GM23248 (cell line): ENCODE measurements at regions not wholly inside any gene's neighbourhood (a gene's known extent, or its start where the extent isn't known, plus 50 kb on each side); places are given as distances from the start of the nearest gene placed in this dataset.

ENCODE experiments used
- DNase-seq: peaks from one replicate; pipeline ENCODE4 v3.0.0-alpha.2; 2015
- H2AFZ ChIP-seq: fragments of 200-600 bp; sonication (generic); 2 replicates; pipeline ENCODE4 v1.6.1; 2016; ENCODE audit warnings: antibody characterized with exemption
- H3F3A ChIP-seq: fragments of 200-600 bp; sonication (generic); 2 replicates; pipeline ENCODE4 v1.6.1; 2016; ENCODE audit warnings: mild to moderate bottlenecking, antibody characterized with exemption, mixed run types; ENCODE audit not compliant: insufficient read depth
- H3K27ac ChIP-seq: fragments of 200-600 bp; sonication (generic); 2 replicates; pipeline ENCODE4 v1.5.1; 2016; ENCODE audit warnings: mild to moderate bottlenecking
- H3K27me3 ChIP-seq: fragments of 200-600 bp; sonication (generic); replicated peaks from 2 replicates; pipeline ENCODE4 v1.6.1; 2016; ENCODE audit warnings: mild to moderate bottlenecking; ENCODE audit not compliant: insufficient read depth
- H3K36me3 ChIP-seq: fragments of 200-600 bp; sonication (generic); 2 replicates; pipeline ENCODE4 v1.6.1; 2016; ENCODE audit warnings: low read depth, mild to moderate bottlenecking
- H3K4me1 ChIP-seq: fragments of 200-600 bp; sonication (generic); 2 replicates; pipeline ENCODE4 v1.6.1; 2016; ENCODE audit warnings: mild to moderate bottlenecking; ENCODE audit not compliant: insufficient read depth
- H3K4me2 ChIP-seq: fragments of 200-600 bp; sonication (generic); one replicate; pipeline ENCODE4 v1.6.1; 2016; ENCODE audit warnings: mild to moderate bottlenecking; ENCODE audit not compliant: unreplicated experiment
- H3K4me3 ChIP-seq: fragments of 200-600 bp; sonication (generic); 2 replicates; pipeline ENCODE4 v1.5.1; 2016; ENCODE audit warnings: mild to moderate bottlenecking
- H3K79me2 ChIP-seq: fragments of 200-600 bp; sonication (generic); 2 replicates; pipeline ENCODE4 v1.6.1; 2016; ENCODE audit warnings: mild to moderate bottlenecking; ENCODE audit not compliant: insufficient read depth
- H3K9ac ChIP-seq: fragments of 200-600 bp; sonication (generic); 2 replicates; pipeline ENCODE4 v1.6.1; 2016; ENCODE audit warnings: mild to moderate bottlenecking
- H3K9me2 ChIP-seq: fragments of 200-600 bp; sonication (generic); 2 replicates; pipeline ENCODE4 v1.6.1; 2016; ENCODE audit warnings: mixed run types, mild to moderate bottlenecking, moderate library complexity; ENCODE audit not compliant: insufficient read depth
- H3K9me3 ChIP-seq: fragments of 200-600 bp; sonication (generic); one replicate; pipeline ENCODE4 v1.6.1; 2017; ENCODE audit warnings: low read depth
- H4K20me1 ChIP-seq: fragments of 200-600 bp; sonication (generic); 2 replicates; pipeline ENCODE4 v1.6.0; 2016; ENCODE audit not compliant: insufficient read depth
- EZH2 ChIP-seq: fragments of 200-600 bp; sonication (generic); IDR thresholded peaks from 2 replicates; pipeline ENCODE4 v1.6.1; 2018; ENCODE audit warnings: antibody characterized with exemption, mild to moderate bottlenecking; ENCODE audit not compliant: insufficient read depth, poor library complexity, severe bottlenecking
- EZH2phosphoT487 ChIP-seq: fragments of 200-600 bp; sonication (generic); IDR thresholded peaks from 2 replicates; pipeline ENCODE4 v1.6.1; 2018; ENCODE audit warnings: antibody characterized with exemption, moderate library complexity, mild to moderate bottlenecking, low read depth; ENCODE audit not compliant: insufficient read depth
- WGBS, 2 experiments: methylation state at CpG; one replicate each; pipeline ENCODE4 v1.1.6; 2015 to 2017; ENCODE audit warnings: low lambda C conversion rate in 2 of 2, low coverage in 1 of 2; ENCODE audit errors: missing lambda C conversion rate in 2 of 2; 5-methylcytosine and 5-hydroxymethylcytosine counted together
- in situ Hi-C: fragments of 300-500 bp; cut with MboI; formaldehyde crosslinking; loops from 2 replicates; pipeline ENCODE4 v1.15.0; 2020

GRCh38 chr4:123114915-123115756 is 192.7 kb upstream of the NUDT6 start:
- WGBS, 2 experiments, result 96 to 98% methylated on average over 33 of the region's 39 CpGs
- Histone ChIP-seq H3K9me2 (no peaks in the 10 kb centered on the region), H3F3A (no peaks in the 10 kb centered on the region), H3K27ac (no peak overlapping the region), H3K4me2 (no peak overlapping the region), H3K4me1 (peaks cover 17% of the 10 kb centered on the region), H3K27me3 (no peaks in the 10 kb centered on the region), H3K4me3 (no peak overlapping the region), H3K9ac (no peak overlapping the region), H3K9me3 (no peaks in the 10 kb centered on the region), H3K36me3 (no peaks in the 10 kb centered on the region), H2AFZ (no peak overlapping the region), H4K20me1 (no peaks in the 10 kb centered on the region), H3K79me2 (no peaks in the 10 kb centered on the region)
- in situ Hi-C loops, result no loop called here
- no peak for DNase-seq
- TF ChIP-seq EZH2 (no peak), EZH2phosphoT487 (no peak)

DNA sequence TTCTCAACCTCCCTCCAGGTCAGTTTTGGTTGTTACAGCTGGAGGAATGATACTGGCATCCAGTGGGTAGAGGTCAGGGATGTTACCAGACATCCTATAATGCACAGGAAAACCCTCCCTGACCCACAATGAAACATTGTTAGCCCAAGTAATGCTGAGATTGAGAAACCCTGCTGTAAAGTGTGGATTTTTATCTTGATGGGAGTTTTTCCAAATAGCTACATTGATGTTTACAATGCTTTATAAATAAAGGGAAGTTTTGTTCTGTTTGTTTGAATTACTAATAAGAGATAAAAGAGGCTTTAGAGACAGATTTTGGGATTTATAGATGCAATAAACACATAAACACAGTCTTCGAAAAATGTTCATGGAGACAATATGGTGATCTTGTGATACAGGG is 194.0 kb upstream of the NUDT6 start:
- peak; percentile 6 for DNase-seq
- 92 to 96% methylated on average over 1 of the region's 1 CpG for WGBS, 2 experiments
- Histone ChIP-seq H3K27me3 (no peaks in the 10 kb centered on the region), H3K27ac (no peak overlapping the region), H3K4me1 (0 out of 2 replicates have a peak, but pooled peaks cover 6% of the 10 kb centered on the region), H3K4me2 (no peak overlapping the region), H3K9me2 (no peaks in the 10 kb centered on the region), H4K20me1 (no peaks in the 10 kb centered on the region), H3K9me3 (no peaks in the 10 kb centered on the region), H3K9ac (no peak overlapping the region), H2AFZ (no peak overlapping the region), H3K4me3 (no peak overlapping the region), H3K36me3 (no peaks in the 10 kb centered on the region), H3F3A (no peaks in the 10 kb centered on the region), H3K79me2 (no peaks in the 10 kb centered on the region)
- TF ChIP-seq EZH2phosphoT487, result no peak
- no peak for TF ChIP-seq EZH2
- in situ Hi-C loops, result no loop called here

DNA sequence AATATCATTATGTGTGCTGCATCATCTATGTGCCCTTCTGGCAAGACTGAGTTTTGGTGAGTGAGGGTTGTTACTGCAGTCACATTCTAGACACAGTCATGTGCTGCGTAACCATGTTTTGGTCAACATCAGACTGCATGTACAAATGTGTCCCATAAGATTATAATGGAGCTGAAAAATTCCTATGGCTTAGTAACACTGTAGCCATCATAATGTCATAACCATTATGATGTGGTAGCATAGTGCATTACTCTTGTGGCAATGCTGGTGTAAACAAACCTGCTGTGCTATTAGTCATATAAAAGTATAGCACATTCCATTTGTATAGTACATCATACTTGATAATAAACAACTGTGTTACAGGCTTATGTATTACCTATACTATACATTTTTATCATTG is 198.1 kb upstream of the NUDT6 start:
- WGBS, 2 experiments, result 92 to 100% methylated on average over 1 of the region's 1 CpG
- H3F3A ChIP-seq, result no peaks in the 10 kb centered on the region
- no peak overlapping the region for H3K27ac ChIP-seq
- H4K20me1 ChIP-seq, result no peaks in the 10 kb centered on the region
- peak; percentile 42 for DNase-seq
- no peak overlapping the region for H3K4me2 ChIP-seq
- no peaks in the 10 kb centered on the region for H3K9me2 ChIP-seq
- H3K4me3 ChIP-seq, result no peak overlapping the region
- H3K4me1 ChIP-seq, result 0 out of 2 replicates have a peak, but pooled peaks cover 6% of the 10 kb centered on the region
- no peaks in the 10 kb centered on the region for H3K36me3 ChIP-seq
- TF ChIP-seq EZH2, result no peak
- no peak for TF ChIP-seq EZH2phosphoT487
- in situ Hi-C loops, result no loop called here
- no peaks in the 10 kb centered on the region for H3K27me3 ChIP-seq
- H3K9me3 ChIP-seq, result no peaks in the 10 kb centered on the region
- no peaks in the 10 kb centered on the region for H3K79me2 ChIP-seq
- no peak overlapping the region for H3K9ac ChIP-seq
- H2AFZ ChIP-seq, result no peak overlapping the region

DNA sequence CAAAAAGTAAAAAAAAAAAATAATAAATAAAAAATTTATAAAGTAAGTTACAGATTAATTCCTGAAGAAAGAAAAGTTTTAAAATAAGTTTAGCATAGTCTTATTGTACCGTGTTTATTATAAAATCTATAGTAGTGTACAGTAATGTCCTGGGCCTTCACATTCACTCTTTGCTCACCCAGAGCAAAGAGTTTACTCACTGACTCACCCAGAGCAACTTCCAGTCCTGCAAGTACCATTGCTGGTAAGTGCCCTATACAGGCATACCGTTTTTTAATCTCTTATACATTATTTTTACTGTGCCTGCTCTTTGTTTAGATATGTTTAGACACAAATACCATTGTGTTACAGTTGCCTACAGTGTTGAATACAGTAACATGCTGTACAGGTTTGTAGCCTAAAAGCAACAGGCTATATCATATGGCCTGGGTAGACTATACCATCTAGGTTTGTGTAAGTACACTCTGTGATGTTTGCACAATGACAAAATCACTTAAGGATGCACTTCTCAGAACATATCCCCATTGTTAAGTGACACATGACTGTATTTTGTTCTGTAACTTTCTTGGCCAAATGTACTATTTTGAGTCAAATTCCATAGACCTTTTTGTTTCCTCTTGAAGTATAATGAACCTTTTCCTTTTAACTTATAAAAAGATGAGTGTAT is 199.0 kb upstream of the NUDT6 start:
- no peaks in the 10 kb centered on the region for H3F3A ChIP-seq
- no peak for TF ChIP-seq EZH2phosphoT487
- TF ChIP-seq EZH2, result no peak
- no peaks in the 10 kb centered on the region for H3K9me2 ChIP-seq
- no peak overlapping the region for H3K4me2 ChIP-seq
- in situ Hi-C loops, result no loop called here
- H3K27ac ChIP-seq, result no peak overlapping the region
- H3K79me2 ChIP-seq, result no peaks in the 10 kb centered on the region
- no peak overlapping the region for H3K4me3 ChIP-seq
- H3K27me3 ChIP-seq, result no peaks in the 10 kb centered on the region
- H3K4me1 ChIP-seq, result 0 out of 2 replicates have a peak, but pooled peaks cover 2% of the 10 kb centered on the region
- WGBS, 2 experiments, result 93 to 100% methylated on average over 2 of the region's 2 CpGs
- no peak overlapping the region for H2AFZ ChIP-seq
- H4K20me1 ChIP-seq, result no peaks in the 10 kb centered on the region
- DNase-seq, result peak; percentile 24
- no peak overlapping the region for H3K9ac ChIP-seq
- H3K9me3 ChIP-seq, result no peaks in the 10 kb centered on the region
- no peaks in the 10 kb centered on the region for H3K36me3 ChIP-seq
